Stimulated activated CD4-positive, alpha-beta T cell treated with anti-CD3 and anti-CD28 coated beads, Interleukin-4, amount 100 ng/mL, for 4 hours (primary cell): ENCODE measurements at regions not wholly inside any gene's neighbourhood (a gene's known extent, or its start where the extent isn't known, plus 50 kb on each side); places are given as distances from the start of the nearest gene placed in this dataset.

Experiments
- DNase-seq, 2 experiments: peaks; one replicate each; pipeline ENCODE4 v3.0.0-alpha.2; 2020

DNA sequence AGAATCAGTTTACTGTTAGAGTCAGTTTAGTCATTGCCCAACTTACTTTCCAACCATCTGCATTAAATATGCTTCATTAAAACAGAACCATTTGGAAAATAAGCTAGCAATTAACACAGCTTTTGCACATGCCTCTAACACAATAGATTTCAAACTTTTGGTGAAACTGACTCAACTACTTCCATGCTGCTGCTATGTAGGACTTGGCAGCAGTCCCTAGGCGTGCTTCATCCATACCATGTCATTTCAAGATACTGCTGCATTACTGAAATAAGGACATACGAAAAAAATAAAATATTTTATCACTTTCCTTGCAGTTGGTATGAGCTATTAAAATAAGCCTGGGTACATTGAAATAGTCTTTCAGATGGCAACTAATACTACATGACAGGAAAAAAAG lies 65.5 kb upstream of the SOX6 start:
- DNase-seq, result no peak

DNA sequence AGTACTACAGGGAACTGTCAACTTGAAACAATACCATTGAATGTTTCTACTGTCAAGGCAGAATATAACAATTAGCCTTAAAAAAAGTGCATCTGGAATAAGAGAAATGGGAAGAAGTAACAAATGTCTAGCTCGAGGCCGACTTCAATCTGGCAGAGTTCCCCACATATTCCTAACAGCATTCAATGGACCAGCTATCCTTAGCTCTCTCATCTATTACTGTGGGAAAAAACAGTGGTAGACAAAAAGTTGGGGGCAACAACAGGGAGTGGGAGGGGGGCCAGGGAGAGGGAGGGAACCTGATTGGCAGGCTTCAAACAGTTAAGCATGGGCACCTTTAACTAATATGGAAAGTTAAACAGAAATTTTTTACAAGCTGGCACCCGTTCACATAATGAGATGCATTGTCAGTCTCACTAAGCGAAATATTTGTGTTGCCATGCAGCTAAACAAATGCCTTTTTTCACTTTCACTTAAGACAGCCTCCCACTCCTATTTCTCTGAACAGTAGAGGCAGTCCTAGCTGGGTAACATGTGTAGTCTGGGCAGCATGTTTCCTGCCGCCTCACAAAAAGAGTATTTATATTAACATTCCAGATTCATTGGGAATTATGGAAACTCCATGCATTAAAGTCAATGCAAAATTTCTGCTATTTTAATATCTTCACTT lies 62.2 kb upstream of the SOX6 start:
- DNase-seq, result no peak

- no peak for DNase-seq
Observed at GRCh38 chr11:16412525-16413172, 56.3 kb upstream of the SOX6 start.

- DNase-seq, result no peak
Observed at GRCh38 chr11:16410479-16410878, 54.1 kb upstream of the SOX6 start.

DNA sequence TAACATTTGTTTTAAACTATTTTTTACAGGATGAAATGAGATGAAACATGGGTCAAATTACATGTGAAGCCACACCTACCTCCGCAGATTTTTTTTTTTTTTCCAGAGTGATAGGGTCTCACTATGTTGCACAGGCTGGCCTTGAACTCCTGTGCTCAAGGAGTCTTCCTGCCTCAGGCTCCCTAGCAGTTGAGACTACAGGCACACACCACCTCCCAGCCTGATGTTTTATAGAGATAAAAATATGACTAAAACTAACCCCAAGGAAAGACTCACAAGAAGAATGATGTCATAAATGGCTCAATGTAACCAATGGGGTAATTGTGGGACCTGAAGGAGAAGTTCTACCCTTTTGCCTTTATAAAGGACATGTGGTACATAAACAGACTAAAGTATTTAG lies 52.3 kb upstream of the SOX6 start:
- no peak for DNase-seq

DNA sequence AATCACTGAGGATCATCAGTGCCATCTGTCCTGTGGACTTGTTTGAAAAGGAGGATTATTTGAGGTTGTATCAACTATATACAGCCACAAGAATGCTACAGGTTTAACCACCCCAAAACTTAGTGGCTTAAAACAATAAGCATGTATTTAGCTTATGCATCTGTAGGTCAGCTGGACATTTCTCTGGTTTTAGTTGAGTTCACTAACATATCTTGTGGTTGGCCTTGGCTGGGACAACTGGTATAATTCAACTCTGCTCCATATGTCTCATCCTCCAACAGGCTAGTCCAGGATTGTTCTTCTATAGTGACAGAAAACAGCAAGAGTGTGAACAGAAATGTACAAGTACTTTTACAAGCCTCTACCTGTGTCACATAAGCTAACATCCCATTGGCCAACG lies 49.9 kb upstream of the SOX6 start:
- no peak for DNase-seq
